Hepatocyte (in vitro differentiated cells): ENCODE measurements at regions not wholly inside any gene's neighbourhood (a gene's known extent, or its start where the extent isn't known, plus 50 kb on each side); places are given as distances from the start of the nearest gene placed in this dataset.

Source experiments
- CTCF ChIP-seq: fragments of 200-600 bp; sonication (generic); IDR thresholded peaks from 2 replicates; pipeline ENCODE4 v1.5.1; 2016; ENCODE audit warnings: antibody characterized with exemption, mild to moderate bottlenecking; ENCODE audit not compliant: poor library complexity
- EZH2 ChIP-seq: fragments of 200-600 bp; sonication (generic); IDR thresholded peaks from 2 replicates; pipeline ENCODE4 v1.6.1; 2016; ENCODE audit warnings: antibody characterized with exemption, mild to moderate bottlenecking, borderline replicate concordance
- EZH2phosphoT487 ChIP-seq: fragments of 200-600 bp; sonication (generic); IDR thresholded peaks from one replicate; pipeline ENCODE4 v1.6.1; 2018; ENCODE audit warnings: antibody characterized with exemption, mild to moderate bottlenecking, low read depth, moderate library complexity; ENCODE audit not compliant: unreplicated experiment, severe bottlenecking

- TF ChIP-seq EZH2 (no peak), CTCF (no peak), EZH2phosphoT487 (no peak)
Observed at GRCh38 chr18:59814891-59815290, 84.9 kb upstream of the PMAIP1 start.
